GM23248 (cell line): ENCODE measurements at regions not wholly inside any gene's neighbourhood (a gene's known extent, or its start where the extent isn't known, plus 50 kb on each side); places are given as distances from the start of the nearest gene placed in this dataset.

Source experiments
- EZH2 ChIP-seq: fragments of 200-600 bp; sonication (generic); IDR thresholded peaks from 2 replicates; pipeline ENCODE4 v1.6.1; 2018; ENCODE audit warnings: antibody characterized with exemption, mild to moderate bottlenecking; ENCODE audit not compliant: insufficient read depth, poor library complexity, severe bottlenecking
- EZH2phosphoT487 ChIP-seq: fragments of 200-600 bp; sonication (generic); IDR thresholded peaks from 2 replicates; pipeline ENCODE4 v1.6.1; 2018; ENCODE audit warnings: antibody characterized with exemption, moderate library complexity, mild to moderate bottlenecking, low read depth; ENCODE audit not compliant: insufficient read depth

DNA sequence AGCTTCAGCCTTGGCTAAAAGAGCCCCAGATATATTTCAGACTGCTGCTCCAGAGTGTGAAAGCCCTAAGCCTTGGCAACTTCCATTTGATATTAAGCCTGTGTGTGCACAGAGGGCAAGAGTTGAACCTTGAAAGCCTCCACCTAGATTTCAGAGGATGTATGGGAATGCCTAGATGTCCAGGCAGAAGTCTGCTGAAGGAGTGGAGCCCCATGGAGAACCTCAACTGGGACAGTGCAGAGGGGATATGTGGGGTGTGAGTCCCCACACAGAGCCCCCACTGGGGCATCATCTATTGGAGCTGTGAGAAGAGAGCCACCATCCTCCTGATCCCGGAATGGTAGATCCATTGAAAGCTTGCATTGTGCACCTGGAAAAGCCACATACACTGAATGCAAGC lies 1784.8 kb upstream of the CDH9 start:
- TF ChIP-seq EZH2 (no peak), EZH2phosphoT487 (no peak)
